RWPE2 (cell line): ENCODE measurements at regions not wholly inside any gene's neighbourhood (a gene's known extent, or its start where the extent isn't known, plus 50 kb on each side); places are given as distances from the start of the nearest gene placed in this dataset.

Experiments
- ATAC-seq: fragments of 200-7000 bp; cut with Tn5 transposase; 3 replicates; pipeline ENCODE4 v1.9.1; 2021; ENCODE audit warnings: low read depth
- DNase-seq: peaks from one replicate; pipeline ENCODE4 v3.0.0-alpha.2; 2020; ENCODE audit warnings: low spot score
- H3K27ac ChIP-seq: fragments of 450-650 bp; 2 replicates; pipeline ENCODE4 v1.5.1; 2017; ENCODE audit warnings: mild to moderate bottlenecking; ENCODE audit not compliant: poor library complexity, severe bottlenecking
- H3K27me3 ChIP-seq: fragments of 250-450 bp; sonication (Bioruptor Pico); 2 replicates; pipeline ENCODE4 v1.5.1; 2021; ENCODE audit warnings: mild to moderate bottlenecking, moderate library complexity; ENCODE audit not compliant: insufficient read depth, poor library complexity, severe bottlenecking
- H3K36me3 ChIP-seq: fragments of 250-450 bp; sonication (Bioruptor Pico); 2 replicates; pipeline ENCODE4 v1.5.1; 2020; ENCODE audit warnings: low read depth, mild to moderate bottlenecking, moderate library complexity
- H3K4me1 ChIP-seq: fragments of 250-450 bp; sonication (Bioruptor Pico); 2 replicates; pipeline ENCODE4 v1.5.1; 2021; ENCODE audit warnings: mild to moderate bottlenecking, moderate library complexity; ENCODE audit not compliant: insufficient read depth, poor library complexity, severe bottlenecking
- H3K4me3 ChIP-seq: fragments of 250-450 bp; sonication (Bioruptor Pico); 2 replicates; pipeline ENCODE4 v1.5.1; 2021; ENCODE audit warnings: mild to moderate bottlenecking, moderate library complexity; ENCODE audit not compliant: severe bottlenecking
- H3K9me3 ChIP-seq: fragments of 250-450 bp; sonication (Bioruptor Pico); 2 replicates; pipeline ENCODE4 v1.5.1; 2021; ENCODE audit warnings: mild to moderate bottlenecking, moderate library complexity; ENCODE audit not compliant: severe bottlenecking
- TF ChIP-seq, protein P1 (sequence below): fragments of 450-650 bp; IDR thresholded peaks from one replicate; pipeline ENCODE4 v1.5.1; 2017; ENCODE audit warnings: mild to moderate bottlenecking, moderate library complexity; ENCODE audit not compliant: poor library complexity, severe bottlenecking

GRCh38 chr11:96614101-96614500 lies 224.3 kb downstream of the JRKL start:
- Histone ChIP-seq H3K36me3 (no peaks in the 10 kb centered on the region), H3K9me3 (no peaks in the 10 kb centered on the region), H3K4me1 (no peaks in the 10 kb centered on the region), H3K27ac (no peak overlapping the region), H3K4me3 (no peak overlapping the region), H3K27me3 (no peaks in the 10 kb centered on the region)
- TF ChIP-seq, protein P1, sequence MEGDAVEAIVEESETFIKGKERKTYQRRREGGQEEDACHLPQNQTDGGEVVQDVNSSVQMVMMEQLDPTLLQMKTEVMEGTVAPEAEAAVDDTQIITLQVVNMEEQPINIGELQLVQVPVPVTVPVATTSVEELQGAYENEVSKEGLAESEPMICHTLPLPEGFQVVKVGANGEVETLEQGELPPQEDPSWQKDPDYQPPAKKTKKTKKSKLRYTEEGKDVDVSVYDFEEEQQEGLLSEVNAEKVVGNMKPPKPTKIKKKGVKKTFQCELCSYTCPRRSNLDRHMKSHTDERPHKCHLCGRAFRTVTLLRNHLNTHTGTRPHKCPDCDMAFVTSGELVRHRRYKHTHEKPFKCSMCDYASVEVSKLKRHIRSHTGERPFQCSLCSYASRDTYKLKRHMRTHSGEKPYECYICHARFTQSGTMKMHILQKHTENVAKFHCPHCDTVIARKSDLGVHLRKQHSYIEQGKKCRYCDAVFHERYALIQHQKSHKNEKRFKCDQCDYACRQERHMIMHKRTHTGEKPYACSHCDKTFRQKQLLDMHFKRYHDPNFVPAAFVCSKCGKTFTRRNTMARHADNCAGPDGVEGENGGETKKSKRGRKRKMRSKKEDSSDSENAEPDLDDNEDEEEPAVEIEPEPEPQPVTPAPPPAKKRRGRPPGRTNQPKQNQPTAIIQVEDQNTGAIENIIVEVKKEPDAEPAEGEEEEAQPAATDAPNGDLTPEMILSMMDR = no peak
- ATAC-seq (no peak), DNase-seq (no peak)

GRCh38 chr11:96614846-96615245 lies 225.0 kb downstream of the JRKL start:
- no peak for ATAC-seq
- Histone ChIP-seq H3K4me3 (no peak overlapping the region), H3K27me3 (no peaks in the 10 kb centered on the region), H3K27ac (no peak overlapping the region), H3K4me1 (no peaks in the 10 kb centered on the region), H3K9me3 (no peaks in the 10 kb centered on the region), H3K36me3 (no peaks in the 10 kb centered on the region)
- TF ChIP-seq, protein P1 = no peak
- DNase-seq = no peak

DNA sequence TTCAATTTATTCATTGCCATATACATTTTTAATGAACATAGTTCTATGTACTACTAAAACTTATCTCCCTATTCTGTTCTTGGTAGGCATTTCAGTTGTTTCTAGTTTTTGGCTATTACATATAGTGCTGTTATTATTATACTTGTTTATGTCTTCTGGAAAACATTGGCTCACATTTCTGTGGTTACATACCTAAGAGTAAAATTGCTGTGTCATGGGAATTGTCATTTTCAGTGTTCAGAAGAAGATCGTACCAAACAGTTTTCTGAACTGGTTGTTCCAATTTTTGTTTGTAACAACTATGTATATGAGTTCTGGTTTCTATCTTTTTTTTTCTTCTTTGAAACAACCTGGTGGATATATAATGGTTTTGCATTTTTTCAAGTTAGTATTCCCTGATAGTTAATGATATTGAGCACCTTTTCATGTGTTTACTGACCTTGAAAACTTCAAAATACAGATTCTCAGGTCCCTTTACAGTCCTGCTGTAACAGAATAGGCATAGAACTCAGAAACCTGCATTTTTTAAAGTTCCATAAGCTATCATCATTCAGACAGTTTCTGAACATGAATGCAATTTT lies 230.7 kb downstream of the JRKL start:
- DNase-seq = no peak
- Histone ChIP-seq H3K27ac (no peak overlapping the region), H3K9me3 (no peaks in the 10 kb centered on the region), H3K36me3 (no peaks in the 10 kb centered on the region), H3K4me3 (no peak overlapping the region), H3K27me3 (no peaks in the 10 kb centered on the region), H3K4me1 (no peaks in the 10 kb centered on the region)
- TF ChIP-seq, protein P1 = no peak
- ATAC-seq = no peak

DNA sequence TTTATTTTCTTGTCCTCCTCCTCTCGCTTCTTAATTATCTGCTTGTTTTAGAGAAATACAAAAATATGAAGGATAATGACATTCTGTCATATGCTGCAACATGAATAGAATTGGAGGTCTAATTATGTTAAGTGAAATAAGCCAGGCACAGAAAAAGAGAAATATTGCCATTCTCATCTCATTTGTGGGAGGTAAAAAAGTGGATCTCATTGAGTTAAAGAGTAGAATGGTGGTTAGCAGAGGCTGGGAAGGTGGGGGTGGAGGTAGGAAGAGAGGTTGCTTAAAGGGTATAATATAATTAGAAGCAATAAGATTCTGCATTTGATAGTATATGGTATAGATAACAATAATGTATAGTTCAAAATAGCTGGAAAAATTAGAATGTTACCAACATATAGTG lies 231.3 kb downstream of the JRKL start:
- Histone ChIP-seq H3K27me3 (no peaks in the 10 kb centered on the region), H3K4me1 (no peaks in the 10 kb centered on the region), H3K4me3 (no peak overlapping the region), H3K36me3 (no peaks in the 10 kb centered on the region), H3K27ac (no peak overlapping the region), H3K9me3 (no peaks in the 10 kb centered on the region)
- DNase-seq (no peak), ATAC-seq (no peak)
- TF ChIP-seq, protein P1 = no peak

DNA sequence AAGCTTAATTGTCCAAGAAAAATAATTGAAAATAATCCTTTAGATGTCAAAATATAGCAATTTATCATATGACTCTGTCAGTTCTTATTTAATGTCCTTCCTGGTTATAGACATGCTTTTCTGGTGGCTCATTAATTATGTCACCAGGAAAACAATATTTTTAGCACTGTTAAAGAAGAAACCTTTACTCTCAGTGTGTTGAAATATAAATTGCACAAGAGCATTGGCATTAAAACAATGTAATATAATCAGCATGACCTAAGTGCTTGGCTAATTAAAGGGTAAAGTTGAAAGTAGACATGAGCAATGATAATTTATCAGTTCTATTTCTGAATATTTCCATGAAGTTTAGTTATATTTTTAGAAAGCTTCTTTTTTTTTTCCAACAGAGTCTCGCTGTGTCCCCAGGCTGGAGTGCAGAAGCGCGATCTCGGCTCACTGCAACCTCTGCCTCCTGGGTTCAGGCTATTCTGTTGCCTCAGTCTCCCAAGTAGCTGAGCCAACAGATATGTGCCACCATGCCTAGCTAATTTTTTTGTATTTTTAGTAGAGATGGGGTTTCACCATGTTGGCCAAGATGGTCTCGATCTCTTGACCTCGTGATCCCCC lies 232.3 kb downstream of the JRKL start:
- Histone ChIP-seq H3K27ac (no peak overlapping the region), H3K36me3 (no peaks in the 10 kb centered on the region), H3K4me1 (no peaks in the 10 kb centered on the region), H3K27me3 (no peaks in the 10 kb centered on the region), H3K9me3 (no peaks in the 10 kb centered on the region), H3K4me3 (no peak overlapping the region)
- ATAC-seq (no peak), DNase-seq (no peak)
- TF ChIP-seq, protein P1 = no peak
